Neuronal stem cell (in vitro differentiated cells): ENCODE measurements at regions not wholly inside any gene's neighbourhood (a gene's known extent, or its start where the extent isn't known, plus 50 kb on each side); places are given as distances from the start of the nearest gene placed in this dataset.

ENCODE experiments used
- DNase-seq: peaks from one replicate; pipeline ENCODE4 v3.0.0-alpha.2; 2013; ENCODE audit warnings: low spot score
- H2AFZ ChIP-seq: one replicate; pipeline ENCODE4 v1.6.1; 2013; ENCODE audit warnings: mild to moderate bottlenecking, low read length, inconsistent platforms
- H2AK5ac ChIP-seq: 2 replicates; pipeline ENCODE4 v1.6.1; 2013; ENCODE audit warnings: low read depth, mild to moderate bottlenecking, inconsistent platforms, low read length, moderate library complexity, mixed read lengths
- H2BK120ac ChIP-seq: 2 replicates; pipeline ENCODE4 v1.6.1; 2013; ENCODE audit warnings: low read depth, mild to moderate bottlenecking, inconsistent platforms, low read length, moderate library complexity, mixed read lengths
- H2BK12ac ChIP-seq: one replicate; pipeline ENCODE4 v1.6.1; 2013; ENCODE audit warnings: low read length, inconsistent platforms
- H2BK15ac ChIP-seq: 2 replicates; pipeline ENCODE4 v1.6.1; 2013; ENCODE audit warnings: mild to moderate bottlenecking, low read length, inconsistent platforms, mixed read lengths
- H2BK5ac ChIP-seq: one replicate; pipeline ENCODE4 v1.6.1; 2013; ENCODE audit warnings: inconsistent platforms, mild to moderate bottlenecking, low read length, moderate library complexity
- H3K14ac ChIP-seq: one replicate; pipeline ENCODE4 v1.6.1; 2013; ENCODE audit warnings: low read length, inconsistent platforms
- H3K18ac ChIP-seq: 2 replicates; pipeline ENCODE4 v1.6.1; 2013; ENCODE audit warnings: low read length, inconsistent platforms
- H3K23ac ChIP-seq: 2 replicates; pipeline ENCODE4 v1.6.1; 2013; ENCODE audit warnings: low read depth, mild to moderate bottlenecking, mixed read lengths, low read length, inconsistent platforms; ENCODE audit not compliant: poor library complexity
- H3K27ac ChIP-seq: replicated peaks from 3 replicates; pipeline ENCODE4 v1.5.1; 2013; ENCODE audit warnings: low read length, inconsistent platforms
- H3K27me3 ChIP-seq, 3 experiments: 2 replicates each; pipeline ENCODE4 v1.6.1; 2013; ENCODE audit warnings: low read length in 3 of 3, mild to moderate bottlenecking in 2 of 3, inconsistent platforms in 1 of 3, low read depth in 1 of 3, mixed read lengths in 1 of 3, moderate library complexity in 1 of 3; ENCODE audit not compliant: control insufficient read depth in 3 of 3, insufficient read depth in 3 of 3
- H3K36me3 ChIP-seq, 2 donors: replicated peaks in 1 of 2; 2 replicates each; pipeline ENCODE4 v1.6.1; 2013; ENCODE audit warnings: low read length in 2 of 2; ENCODE audit not compliant: control insufficient read depth in 2 of 2, insufficient read depth in 2 of 2
- H3K4ac ChIP-seq: 2 replicates; pipeline ENCODE4 v1.6.1; 2013; ENCODE audit warnings: inconsistent platforms, mild to moderate bottlenecking, low read length, moderate library complexity
- H3K4me1 ChIP-seq, 2 donors: 1 replicate in 1 of 2; 2 replicates in 1 of 2; pipeline ENCODE4 v1.6.1; 2013; ENCODE audit warnings: low read length in 2 of 2, low read depth in 1 of 2; ENCODE audit not compliant: control insufficient read depth in 2 of 2, insufficient read depth in 1 of 2
- H3K4me2 ChIP-seq: one replicate; pipeline ENCODE4 v1.6.1; 2013; ENCODE audit warnings: mild to moderate bottlenecking, low read length, inconsistent platforms; ENCODE audit not compliant: insufficient read depth, poor library complexity, severe bottlenecking
- H3K4me3 ChIP-seq, 2 donors: 2 replicates each; pipeline ENCODE4 v1.5.1; 2013; ENCODE audit warnings: low read length in 2 of 2, mild to moderate bottlenecking in 2 of 2, inconsistent platforms in 1 of 2, moderate library complexity in 1 of 2
- H3K79me1 ChIP-seq: one replicate; pipeline ENCODE4 v1.6.1; 2013; ENCODE audit warnings: low read depth, mild to moderate bottlenecking, inconsistent platforms, low read length, moderate library complexity
- H3K9ac ChIP-seq: one replicate; pipeline ENCODE4 v1.6.1; 2013; ENCODE audit warnings: mild to moderate bottlenecking, low read depth, low read length, inconsistent platforms; ENCODE audit not compliant: poor library complexity
- H3K9me3 ChIP-seq, 2 donors: replicated peaks in 1 of 2; 2 replicates each; pipeline versions ENCODE3 to v1.6.1; 2013; ENCODE audit warnings: low read length in 2 of 2, mild to moderate bottlenecking in 2 of 2, inconsistent platforms in 1 of 2, low read depth in 1 of 2, mixed read lengths in 1 of 2, moderate library complexity in 1 of 2; ENCODE audit not compliant: control insufficient read depth in 2 of 2, insufficient read depth in 1 of 2
- H4K8ac ChIP-seq: one replicate; pipeline ENCODE4 v1.6.1; 2013; ENCODE audit warnings: low read depth, mild to moderate bottlenecking, inconsistent platforms, low read length, moderate library complexity
- H4K91ac ChIP-seq: one replicate; pipeline ENCODE4 v1.6.1; 2013; ENCODE audit warnings: low read length, low read depth, mild to moderate bottlenecking, inconsistent platforms; ENCODE audit not compliant: poor library complexity
- WGBS, 2 donors: extraction: QIAGEN DNeasy Blood & Tissue Kit; methylation state at CpG; one replicate each; pipeline ENCODE4 v1.1.7; 2013; ENCODE audit warnings: missing lambda C conversion rate in 2 of 2, mixed read lengths in 1 of 2; ENCODE audit not compliant: insufficient read length in 2 of 2, insufficient replicate concordance in 1 of 2; ENCODE audit errors: extremely low coverage in 2 of 2; 5-methylcytosine and 5-hydroxymethylcytosine counted together

GRCh38 chr15:95935852-95936251 is 394.6 kb upstream of the NR2F2 start:
- Histone ChIP-seq H3K79me1 (no peaks in the 10 kb centered on the region), H2AK5ac (no peak overlapping the region), H2BK15ac (no peak overlapping the region), H4K91ac (no peak overlapping the region), H3K27me3 (no peaks in the 10 kb centered on the region), H3K27ac (no peak overlapping the region), H3K23ac (no peak overlapping the region), H3K36me3 (no peaks in the 10 kb centered on the region), H2BK12ac (no peak overlapping the region), H2AFZ (no peak overlapping the region), H3K14ac (no peak overlapping the region), H3K4me1 (peaks cover 5 to 7% of the 10 kb centered on the region in 2 donors), H3K18ac (no peak overlapping the region), H2BK120ac (no peak overlapping the region), H2BK5ac (no peak overlapping the region), H3K9me3 (no peaks in the 10 kb centered on the region), H4K8ac (no peak overlapping the region), H3K4me2 (no peak overlapping the region), H3K4ac (no peak overlapping the region), H3K4me3 (no peak overlapping the region), H3K9ac (no peak overlapping the region)
- WGBS, 2 donors, result no CpG with 5 or more reads among the region's 2 CpGs
- no peak for DNase-seq

DNA sequence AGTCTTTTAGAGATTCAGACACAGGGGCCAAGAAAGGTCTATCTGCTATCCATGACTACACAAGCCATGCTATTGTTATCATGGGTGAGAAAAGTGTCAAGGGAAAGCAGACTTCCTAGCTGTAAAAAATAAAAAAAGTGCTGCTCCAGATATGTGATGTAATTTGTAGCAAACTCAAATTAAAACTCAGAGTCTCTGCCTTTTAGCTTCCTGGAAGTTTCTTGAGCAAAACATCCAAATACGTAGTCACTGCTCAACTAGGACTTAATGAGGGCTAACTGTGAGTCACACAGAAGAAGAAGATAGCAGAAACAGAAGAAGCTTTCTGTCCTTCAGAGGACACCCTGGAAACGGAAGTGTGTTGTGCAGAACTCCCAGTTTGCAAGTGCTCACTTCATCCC is 393.4 kb upstream of the NR2F2 start:
- no peaks in the 10 kb centered on the region for H3K79me1 ChIP-seq
- H3K36me3 ChIP-seq, result no peaks in the 10 kb centered on the region
- no peak overlapping the region for H3K18ac ChIP-seq
- H4K8ac ChIP-seq, result no peak overlapping the region
- H3K27me3 ChIP-seq, result no peaks in the 10 kb centered on the region
- DNase-seq, result no peak
- H3K4me2 ChIP-seq, result no peak overlapping the region
- no peak overlapping the region for H4K91ac ChIP-seq
- no peak overlapping the region for H3K23ac ChIP-seq
- H2AK5ac ChIP-seq, result no peak overlapping the region
- H3K27ac ChIP-seq, result no peak overlapping the region
- H3K9ac ChIP-seq, result no peak overlapping the region
- no peak overlapping the region for H3K14ac ChIP-seq
- peaks cover 0 to 6% of the 10 kb centered on the region in 2 donors for H3K9me3 ChIP-seq
- no peak overlapping the region for H2AFZ ChIP-seq
- whole genome bisulfite sequencing, 2 donors, result no CpG with 5 or more reads among the region's 2 CpGs
- no peak overlapping the region for H2BK15ac ChIP-seq
- H2BK120ac ChIP-seq, result no peak overlapping the region
- peaks cover 4 to 5% of the 10 kb centered on the region in 2 donors for H3K4me1 ChIP-seq
- H2BK5ac ChIP-seq, result no peak overlapping the region
- H3K4me3 ChIP-seq, result no peak overlapping the region
- no peak overlapping the region for H2BK12ac ChIP-seq
- H3K4ac ChIP-seq, result no peak overlapping the region

GRCh38 chr15:95940431-95940985 is 390.0 kb upstream of the NR2F2 start:
- no peaks in the 10 kb centered on the region for H3K36me3 ChIP-seq
- no peak overlapping the region for H2BK15ac ChIP-seq
- H2AFZ ChIP-seq, result peak overlapping the region; percentile 64
- H3K14ac ChIP-seq, result no peak overlapping the region
- H3K79me1 ChIP-seq, result no peaks in the 10 kb centered on the region
- no peak overlapping the region for H3K9ac ChIP-seq
- H3K18ac ChIP-seq, result no peak overlapping the region
- no peak overlapping the region for H3K4me3 ChIP-seq
- DNase-seq, result peak; percentile 39
- H3K4ac ChIP-seq, result no peak overlapping the region
- no peak overlapping the region for H3K23ac ChIP-seq
- H3K27me3 ChIP-seq, result no peaks in the 10 kb centered on the region
- H3K4me1 ChIP-seq, result peaks cover 7 to 9% of the 10 kb centered on the region in 2 donors
- peaks cover 0 to 7% of the 10 kb centered on the region in 2 donors for H3K9me3 ChIP-seq
- H3K4me2 ChIP-seq, result no peak overlapping the region
- H2BK5ac ChIP-seq, result no peak overlapping the region
- H4K8ac ChIP-seq, result no peak overlapping the region
- no CpG with 5 or more reads among the region's 14 CpGs for WGBS, 2 donors
- no peak overlapping the region for H3K27ac ChIP-seq
- H2AK5ac ChIP-seq, result no peak overlapping the region
- H2BK12ac ChIP-seq, result no peak overlapping the region
- H2BK120ac ChIP-seq, result no peak overlapping the region
- no peak overlapping the region for H4K91ac ChIP-seq

- H3K27me3 ChIP-seq, result no peaks in the 10 kb centered on the region
- H3K4me3 ChIP-seq, result no peak overlapping the region
- H3K36me3 ChIP-seq, result no peaks in the 10 kb centered on the region
- no peak overlapping the region for H2BK120ac ChIP-seq
- H3K4ac ChIP-seq, result no peak overlapping the region
- H3K14ac ChIP-seq, result no peak overlapping the region
- H3K27ac ChIP-seq, result no peak overlapping the region
- H3K18ac ChIP-seq, result no peak overlapping the region
- no peak overlapping the region for H3K23ac ChIP-seq
- H4K91ac ChIP-seq, result no peak overlapping the region
- no peak overlapping the region for H3K9ac ChIP-seq
- H3K4me1 ChIP-seq, result peaks cover 7 to 13% of the 10 kb centered on the region in 2 donors
- no CpG with 5 or more reads among the region's 1 CpG for WGBS, 2 donors
- H3K79me1 ChIP-seq, result no peaks in the 10 kb centered on the region
- H2AK5ac ChIP-seq, result no peak overlapping the region
- no peak overlapping the region for H2BK12ac ChIP-seq
- H2AFZ ChIP-seq, result peak overlapping the region; percentile 57
- no peak overlapping the region for H3K4me2 ChIP-seq
- peaks cover 0 to 7% of the 10 kb centered on the region in 2 donors for H3K9me3 ChIP-seq
- DNase-seq, result no peak
- no peak overlapping the region for H2BK5ac ChIP-seq
- no peak overlapping the region for H4K8ac ChIP-seq
- H2BK15ac ChIP-seq, result no peak overlapping the region
Observed at GRCh38 chr15:95944193-95944592, 386.3 kb upstream of the NR2F2 start.
